Stomach (tissue), 8 donors: ENCODE measurements at regions not wholly inside any gene's neighbourhood (a gene's known extent, or its start where the extent isn't known, plus 50 kb on each side); places are given as distances from the start of the nearest gene placed in this dataset.

Source experiments
- DNase-seq, 2 donors: peaks; one replicate each; pipeline versions ENCODE4 v3.0.0 to v3.0.0-alpha.2; 2013 to 2019
- H3K27ac ChIP-seq, 5 donors: fragments of 200-600 bp in 4 of 5; sonication (generic) in 4 of 5; one replicate each; pipeline ENCODE4 v1.5.1; 2013 to 2019; ENCODE audit warnings: mild to moderate bottlenecking in 1 of 5, moderate library complexity in 1 of 5
- H3K27me3 ChIP-seq, 3 donors: fragments of 200-600 bp; sonication (generic); one replicate each; pipeline ENCODE4 v1.5.1; 2017 to 2019; ENCODE audit warnings: mixed run types in 1 of 3
- H3K36me3 ChIP-seq, 4 donors: fragments of 200-600 bp; sonication (generic); 1 replicate in 3 of 4; 2 replicates in 1 of 4; pipeline ENCODE4 v1.5.1; 2016 to 2019
- H3K4me1 ChIP-seq, 4 donors: fragments of 200-600 bp; sonication (generic); one replicate each; pipeline ENCODE4 v1.5.1; 2016 to 2019
- H3K4me3 ChIP-seq, 4 donors: fragments of 200-600 bp; sonication (generic) in 3 of 4; one replicate each; pipeline ENCODE4 v1.5.1; 2016 to 2019; ENCODE audit warnings: mild to moderate bottlenecking in 1 of 4
- H3K9me3 ChIP-seq, 4 donors: fragments of 200-600 bp; sonication (generic); one replicate each; pipeline ENCODE4 v1.5.1; 2016 to 2019
- CTCF ChIP-seq, 7 experiments: fragments of 450-650 bp in 4 of 7; fragments of 200-600 bp in 3 of 7; sonication (generic) in 3 of 7; IDR thresholded peaks; one replicate each; pipeline ENCODE4 v1.5.1; 2016 to 2019; ENCODE audit warnings: antibody characterized with exemption in 7 of 7, control low read depth in 2 of 7, mild to moderate bottlenecking in 1 of 7
- EP300 ChIP-seq: sonication (generic); formaldehyde crosslinking; IDR thresholded peaks from one replicate; pipeline ENCODE4 v1.6.1; 2017; ENCODE audit warnings: antibody characterized with exemption
- POLR2A ChIP-seq, 4 donors: fragments of 450-650 bp; IDR thresholded peaks; one replicate each; pipeline ENCODE4 v1.6.1; 2016; ENCODE audit warnings: antibody characterized with exemption in 4 of 4, control low read depth in 2 of 4, mild to moderate bottlenecking in 1 of 4, moderate library complexity in 1 of 4
- POLR2AphosphoS5 ChIP-seq, 3 donors: sonication (generic); formaldehyde crosslinking; IDR thresholded peaks; one replicate each; pipeline ENCODE4 v1.6.1; 2016; ENCODE audit warnings: antibody characterized with exemption in 3 of 3
- WGBS, 5 donors: extraction: QIAGEN DNeasy Blood & Tissue Kit in 3 of 5; methylation state at CpG; one replicate each; pipeline versions ENCODE4 v1.1.5 to v1.1.7; 2013 to 2018; 5-methylcytosine and 5-hydroxymethylcytosine counted together
- intact Hi-C: fragments of 100-400 bp; cut with DNase I; formaldehyde crosslinking; loops from one replicate; pipeline ENCODE4 v1.15.1; 2023; ENCODE audit warnings: low total_unique reads
- donor health status: healthy with polysubstance abuse.
- donor health status: Bipolar disorder and iron deficiency.
- donor health status: healthy.

GRCh38 chr17:36668824-36669223 lies 67.4 kb downstream of the MRM1 start:
- WGBS, 5 donors: 61 to 86% (median 80%) methylated on average over 1 of the region's 1 CpG

DNA sequence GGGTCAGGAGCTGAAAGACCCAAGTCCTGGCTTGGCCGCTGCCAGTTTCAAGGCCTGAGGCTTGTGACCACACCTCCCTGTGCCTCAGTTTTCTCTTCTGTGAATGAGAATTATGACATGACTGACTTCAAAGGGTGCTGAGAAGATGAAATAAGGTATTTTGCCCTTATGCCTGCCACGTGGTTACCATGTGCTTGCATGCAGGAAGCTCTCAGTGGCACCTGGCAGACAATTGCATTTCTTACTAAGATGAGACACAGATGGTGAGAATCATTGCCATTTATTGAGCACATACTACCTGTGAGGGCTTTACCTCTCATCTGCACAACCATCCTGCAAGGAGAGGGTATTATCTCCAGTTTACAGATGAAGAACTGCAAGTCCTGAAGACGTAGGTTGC lies 69.8 kb downstream of the MRM1 start:
- no peak for TF ChIP-seq POLR2AphosphoS5 (IDR thresholded peaks at IDR 0.05)
- no peak for TF ChIP-seq CTCF (IDR thresholded peaks at IDR 0.05)
- no peak for TF ChIP-seq EP300
- no peak for TF ChIP-seq POLR2A (IDR thresholded peaks at IDR 0.05)
- no peak overlapping the region for H3K4me3 ChIP-seq
- peaks cover 0 to 29% (median 0%) of the 10 kb centered on the region in 3 donors for H3K27me3 ChIP-seq
- no peaks in the 10 kb centered on the region for H3K4me1 ChIP-seq
- 59 to 72% (median 68%) methylated on average over 3 of the region's 3 CpGs for WGBS, 5 donors
- H3K27ac ChIP-seq: no peak overlapping the region
- H3K36me3 ChIP-seq: no peaks in the 10 kb centered on the region
- no peaks in the 10 kb centered on the region for H3K9me3 ChIP-seq
- DNase-seq: no peak
- intact Hi-C loops: no loop called here

More at GRCh38 chr17:36668824-36669223, 67.4 kb downstream of the MRM1 start:
- Histone ChIP-seq H3K36me3 (no peaks in the 10 kb centered on the region), H3K9me3 (no peaks in the 10 kb centered on the region), H3K4me3 (no peak overlapping the region), H3K27ac (no peak overlapping the region), H3K27me3 (peaks cover 0 to 41% (median 0%) of the 10 kb centered on the region in 3 donors), H3K4me1 (no peaks in the 10 kb centered on the region)
- intact Hi-C loops: no loop called here
- TF ChIP-seq CTCF (IDR thresholded peaks at IDR 0.05) (no peak), POLR2A (IDR thresholded peaks at IDR 0.05) (no peak), POLR2AphosphoS5 (IDR thresholded peaks at IDR 0.05) (no peak), EP300 (no peak)
- no peak for DNase-seq

DNA sequence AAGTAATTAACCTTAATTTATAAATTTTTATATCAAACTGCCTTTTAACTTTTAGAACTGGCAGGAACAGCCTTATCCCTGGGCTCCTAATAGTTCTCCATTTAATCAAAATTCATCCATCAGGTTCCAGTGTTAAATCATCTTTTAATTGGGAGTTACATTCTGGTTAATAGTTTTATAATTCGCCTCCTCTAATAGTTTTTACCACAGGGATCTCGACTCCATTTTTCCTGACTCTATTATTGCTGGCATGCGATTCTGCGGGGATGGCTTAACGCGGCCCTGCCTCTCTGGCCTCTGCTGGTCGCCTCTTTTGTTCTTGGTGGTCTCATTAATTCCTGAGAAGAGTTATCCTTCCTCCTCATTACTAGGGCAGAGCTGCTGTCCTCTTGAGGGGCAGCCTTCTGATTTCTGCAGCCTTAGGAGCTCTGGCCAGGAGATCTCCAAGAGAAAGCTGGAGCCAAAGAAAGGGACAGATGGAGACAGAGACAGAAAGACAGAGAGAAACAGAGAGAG lies 71.1 kb downstream of the MRM1 start:
- Histone ChIP-seq H3K36me3 (no peaks in the 10 kb centered on the region), H3K4me3 (no peak overlapping the region), H3K9me3 (no peaks in the 10 kb centered on the region), H3K27ac (no peak overlapping the region), H3K4me1 (no peaks in the 10 kb centered on the region), H3K27me3 (peaks cover 0 to 27% (median 0%) of the 10 kb centered on the region in 3 donors)
- TF ChIP-seq POLR2A (IDR thresholded peaks at IDR 0.05) (no peak), EP300 (no peak), CTCF (IDR thresholded peaks at IDR 0.05) (no peak), POLR2AphosphoS5 (IDR thresholded peaks at IDR 0.05) (no peak)
- WGBS, 5 donors: 79 to 88% (median 81%) methylated on average over 7 of the region's 7 CpGs
- DNase-seq: no peak
- intact Hi-C loops: no loop called here

- no peak overlapping the region for H3K27ac ChIP-seq
- no peak for DNase-seq
- no peaks in the 10 kb centered on the region for H3K36me3 ChIP-seq
- H3K27me3 ChIP-seq: peaks cover 0 to 21% (median 0%) of the 10 kb centered on the region in 3 donors
- intact Hi-C loops: no loop called here
- no peak for TF ChIP-seq POLR2A (IDR thresholded peaks at IDR 0.05)
- TF ChIP-seq CTCF (IDR thresholded peaks at IDR 0.05): no peak
- TF ChIP-seq EP300: no peak
- TF ChIP-seq POLR2AphosphoS5 (IDR thresholded peaks at IDR 0.05): no peak
- H3K4me3 ChIP-seq: no peak overlapping the region
- WGBS, 5 donors: 85 to 91% (median 89%) methylated on average over 5 of the region's 5 CpGs
- H3K4me1 ChIP-seq: no peaks in the 10 kb centered on the region
- no peaks in the 10 kb centered on the region for H3K9me3 ChIP-seq
Measured at GRCh38 chr17:36673068-36673467, 71.7 kb downstream of the MRM1 start.
